Left kidney (tissue), 1 donor: ENCODE measurements at regions not wholly inside any gene's neighbourhood (a gene's known extent, or its start where the extent isn't known, plus 50 kb on each side); places are given as distances from the start of the nearest gene placed in this dataset.

ENCODE experiments used
- DNase-seq: peaks from one replicate; pipeline ENCODE4 v3.0.0-alpha.2; 2013

DNA sequence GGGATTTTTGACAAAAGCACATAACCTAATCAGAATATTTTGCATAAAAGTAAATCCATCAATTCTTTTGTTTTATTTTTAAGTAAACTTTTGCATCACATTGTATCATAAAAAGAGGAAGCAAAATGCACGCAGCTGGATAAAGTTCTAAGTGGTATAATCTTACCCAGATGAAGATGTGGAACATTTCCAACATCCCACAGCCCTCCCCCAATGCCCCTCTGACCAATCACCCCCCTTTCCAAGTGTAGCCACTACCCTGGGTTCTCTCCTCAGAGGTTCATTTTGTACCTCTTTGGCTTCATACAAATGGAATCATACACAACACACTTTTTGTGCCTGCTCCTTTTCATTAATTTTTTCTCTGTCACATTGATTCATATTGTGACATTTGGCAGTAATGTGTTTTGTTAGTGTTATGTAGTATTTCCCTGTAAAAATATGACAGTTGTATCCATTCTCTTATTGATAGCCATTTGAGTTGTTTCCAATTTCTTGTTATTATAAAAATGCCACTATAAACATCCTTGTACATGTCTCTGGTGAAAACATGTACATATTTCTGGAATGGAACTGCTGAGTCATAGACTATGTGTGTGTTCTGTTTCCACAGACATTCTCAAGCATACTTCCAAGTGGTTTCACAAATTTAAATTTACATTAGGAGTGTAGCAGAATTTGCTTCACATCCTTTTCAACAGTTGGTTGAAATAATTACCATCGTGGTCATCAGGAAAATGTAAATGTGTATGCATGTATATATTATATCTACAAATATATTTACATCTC lies 92.9 kb upstream of the SYNDIG1 start:
- DNase-seq = no peak

DNA sequence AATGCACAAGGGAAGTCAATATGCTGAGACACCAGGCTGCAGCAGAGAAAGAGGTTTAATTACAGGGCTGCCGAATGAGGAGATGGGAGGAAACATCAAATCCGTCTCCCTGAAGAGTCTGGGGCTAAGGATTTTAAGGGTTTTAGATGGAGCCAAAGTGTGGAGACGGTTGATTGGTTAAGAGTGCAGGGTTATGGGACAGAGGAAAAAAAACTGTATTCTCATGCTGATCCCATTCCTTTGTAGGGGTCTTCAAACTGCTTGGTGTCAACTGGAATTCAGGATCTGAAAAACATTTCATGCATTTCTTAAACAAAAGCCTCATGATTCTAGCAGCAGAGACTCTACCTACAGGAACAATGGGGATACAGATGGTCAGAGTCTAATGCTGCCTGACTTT lies 96.1 kb upstream of the SYNDIG1 start:
- no peak for DNase-seq

DNA sequence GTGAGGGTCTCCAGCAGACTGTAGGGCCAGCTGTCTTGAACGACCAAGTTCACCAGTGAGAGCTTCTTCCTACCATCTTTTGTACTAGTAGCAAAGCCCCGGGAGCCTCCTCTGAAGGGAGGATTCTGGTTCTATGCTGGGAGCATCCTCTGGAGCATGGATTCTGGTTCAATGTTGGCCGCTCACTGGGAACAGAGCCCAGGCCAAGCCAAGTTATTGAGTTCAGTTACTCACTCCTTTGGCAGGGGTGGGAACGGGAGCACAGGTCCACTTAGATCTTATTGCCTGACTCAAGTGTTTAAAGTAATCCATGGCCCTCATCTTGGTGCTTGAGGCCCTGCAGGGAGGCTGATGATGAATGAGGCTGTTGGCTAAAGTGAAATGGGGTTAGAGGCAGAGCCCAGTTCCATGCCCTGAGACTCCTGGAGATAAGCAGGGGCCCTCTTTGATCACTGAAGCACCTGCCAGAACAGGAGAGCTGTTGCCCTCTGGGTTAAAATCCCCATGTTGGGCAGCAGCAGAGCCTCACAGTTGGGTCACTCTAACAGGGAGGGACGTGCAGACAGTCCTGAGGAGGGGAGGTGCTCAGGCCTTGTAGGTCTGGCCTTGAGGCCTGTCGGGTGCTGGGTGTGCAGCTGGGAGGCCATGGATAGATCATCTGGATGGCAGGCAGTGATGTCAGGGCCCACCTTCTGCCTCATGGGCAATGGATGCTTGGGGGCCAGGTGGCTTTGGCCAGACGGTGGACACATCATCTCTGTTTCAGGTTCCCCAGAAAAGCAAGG lies 98.3 kb upstream of the SYNDIG1 start:
- no peak for DNase-seq

DNA sequence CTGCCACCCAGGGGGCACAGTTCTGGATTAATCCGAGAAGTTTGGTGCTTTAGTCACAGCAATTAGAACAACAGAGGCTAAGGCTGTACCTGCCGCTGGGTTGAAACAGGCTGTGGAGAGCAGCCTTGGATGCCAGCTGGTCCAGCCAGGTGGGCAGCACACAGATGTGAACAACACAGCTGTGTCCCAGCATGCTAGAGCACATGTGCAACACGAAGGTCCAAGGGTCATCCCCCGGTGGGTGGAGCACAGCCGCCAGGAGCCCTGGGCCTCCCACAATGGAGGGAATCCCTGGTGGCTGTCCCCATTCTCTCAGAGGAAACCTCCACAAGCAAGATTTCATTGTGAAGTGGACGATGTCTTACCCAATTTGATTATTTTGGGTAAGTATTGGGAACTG lies 99.2 kb upstream of the SYNDIG1 start:
- DNase-seq = no peak

DNA sequence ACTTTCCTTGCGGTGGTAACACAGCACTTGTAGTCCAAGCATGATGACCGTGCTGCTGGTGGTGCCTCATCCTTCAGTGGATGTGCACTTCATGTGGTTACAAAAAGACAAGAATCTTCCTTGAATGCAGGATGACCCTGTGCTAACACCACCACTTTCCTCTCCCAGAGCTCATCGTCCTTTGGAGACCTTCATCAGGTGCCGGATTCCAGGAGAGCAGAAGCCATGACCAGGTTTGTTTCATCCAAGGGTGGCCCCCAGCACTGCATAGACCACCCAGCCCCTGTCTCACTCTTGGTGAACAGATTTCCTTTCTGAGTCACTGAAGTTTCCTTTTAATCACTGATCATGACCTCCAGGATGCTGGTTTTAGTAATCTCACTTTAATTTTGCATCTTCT lies 101.2 kb upstream of the SYNDIG1 start:
- no peak for DNase-seq

GRCh38 chr20:24366336-24367004 lies 103.0 kb upstream of the SYNDIG1 start:
- no peak for DNase-seq

GRCh38 chr20:24365670-24366069 lies 103.8 kb upstream of the SYNDIG1 start:
- DNase-seq = no peak

DNA sequence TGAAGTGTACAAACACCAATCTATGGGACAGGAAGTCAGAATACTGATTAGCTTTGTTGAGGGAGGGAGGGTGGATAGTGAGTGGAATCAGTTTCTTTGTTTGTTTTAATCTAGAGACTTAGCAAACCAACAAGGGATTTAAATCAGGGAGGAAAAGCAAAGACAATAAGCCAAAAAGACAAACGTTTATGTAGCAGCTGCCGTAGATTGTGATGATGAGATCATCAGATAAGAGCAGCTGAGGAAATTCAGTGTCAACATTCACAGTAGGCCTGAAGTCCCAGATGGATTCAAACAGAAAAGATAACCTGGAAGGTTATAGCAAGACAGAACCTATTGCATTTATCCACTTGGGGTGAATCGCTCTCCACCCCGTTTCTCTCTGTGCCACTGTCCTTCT lies 104.9 kb upstream of the SYNDIG1 start:
- DNase-seq = no peak

- no peak for DNase-seq
Observed at GRCh38 chr20:24363031-24363430, 106.4 kb upstream of the SYNDIG1 start.

GRCh38 chr20:24362080-24362479 lies 107.3 kb upstream of the SYNDIG1 start:
- no peak for DNase-seq

GRCh38 chr20:24361541-24361940 lies 107.9 kb upstream of the SYNDIG1 start:
- DNase-seq = no peak

- DNase-seq = no peak
Observed at GRCh38 chr20:24360531-24360930, 108.9 kb upstream of the SYNDIG1 start.

DNA sequence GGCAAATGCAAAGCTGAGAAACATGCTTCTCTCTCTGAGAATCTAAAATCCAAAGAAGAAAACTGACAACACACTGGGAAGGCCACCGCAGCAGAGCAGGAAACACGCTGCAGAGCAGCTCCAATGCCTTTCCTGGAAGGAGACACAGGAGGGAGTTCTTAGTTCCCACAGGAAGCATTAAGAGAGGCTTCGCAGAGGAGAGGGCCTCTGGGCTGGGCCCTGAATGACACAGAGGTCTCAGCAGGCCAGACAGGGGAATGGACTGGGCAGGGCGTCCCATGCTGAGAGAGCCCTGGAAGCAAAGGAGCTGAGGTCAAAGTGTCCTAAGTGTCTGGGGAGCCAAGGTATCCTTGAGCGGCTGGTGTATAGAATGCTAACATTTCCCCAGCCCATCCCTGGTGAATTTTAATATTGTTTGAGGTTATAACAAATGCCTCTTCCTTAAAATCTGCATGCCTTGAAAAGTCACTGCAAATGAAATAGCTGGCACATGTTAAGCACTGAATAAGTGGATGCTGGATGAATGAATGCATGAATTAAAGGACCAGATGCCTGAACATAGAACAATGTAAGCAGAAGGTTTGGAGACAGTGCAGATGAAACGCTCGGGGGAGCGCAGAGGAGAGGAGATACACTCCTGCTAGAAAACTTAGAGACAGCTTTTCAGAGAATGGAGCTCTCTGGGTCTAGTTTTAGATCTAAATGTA lies 110.0 kb upstream of the SYNDIG1 start:
- no peak for DNase-seq

- DNase-seq = no peak
Observed at GRCh38 chr20:24357931-24358330, 111.5 kb upstream of the SYNDIG1 start.

- DNase-seq = peak; percentile 50
Observed at GRCh38 chr20:24357177-24357576, 112.3 kb upstream of the SYNDIG1 start.

DNA sequence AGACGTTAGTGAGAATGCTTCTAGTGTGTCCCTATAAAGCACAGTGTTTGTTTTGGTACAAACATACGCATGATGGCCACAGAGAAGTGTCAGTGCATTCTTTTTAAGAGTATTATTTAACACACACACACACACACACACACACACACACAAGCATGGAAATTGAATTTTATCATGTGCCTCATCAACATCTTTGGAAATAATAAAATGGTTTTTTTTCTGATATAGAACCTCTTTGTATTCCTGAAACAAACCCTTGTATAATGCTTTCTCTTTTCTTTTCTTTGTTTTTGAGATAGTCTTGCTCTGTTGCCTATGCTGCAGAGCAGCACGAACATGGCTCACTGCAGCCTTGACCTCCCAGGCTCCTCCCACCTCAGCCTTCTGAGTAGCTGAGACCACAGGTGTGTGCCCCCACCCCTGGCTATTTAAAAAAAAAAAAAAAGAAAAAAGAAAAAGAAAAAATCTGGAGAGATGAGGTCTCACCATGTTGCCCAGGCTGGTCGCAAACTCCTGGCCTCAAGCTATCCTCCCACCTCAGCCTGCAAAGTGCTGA lies 116.2 kb upstream of the SYNDIG1 start:
- no peak for DNase-seq

DNA sequence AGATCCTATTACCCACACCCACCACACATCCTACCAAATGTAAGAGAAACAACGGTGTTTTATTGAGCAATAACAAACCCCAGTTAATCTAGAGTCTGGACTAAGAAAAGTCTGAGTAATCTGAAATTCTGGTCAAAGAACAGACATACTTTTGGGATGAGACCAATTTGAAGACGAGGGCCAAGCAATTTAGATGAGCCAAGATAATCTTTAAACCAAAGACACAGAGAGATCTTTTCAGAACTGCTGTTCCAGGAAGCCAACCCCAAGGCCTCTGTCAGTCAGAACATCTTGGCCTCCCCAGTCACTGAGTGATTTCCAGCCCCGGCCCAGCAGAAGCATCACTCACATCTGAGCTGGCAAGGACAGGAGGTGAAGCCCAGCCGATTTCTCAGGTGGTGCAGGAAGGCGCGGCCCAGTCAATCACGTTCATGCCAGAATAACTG lies 118.5 kb upstream of the SYNDIG1 start:
- DNase-seq = no peak

GRCh38 chr20:24341781-24342180 lies 127.6 kb upstream of the SYNDIG1 start:
- no peak for DNase-seq

DNA sequence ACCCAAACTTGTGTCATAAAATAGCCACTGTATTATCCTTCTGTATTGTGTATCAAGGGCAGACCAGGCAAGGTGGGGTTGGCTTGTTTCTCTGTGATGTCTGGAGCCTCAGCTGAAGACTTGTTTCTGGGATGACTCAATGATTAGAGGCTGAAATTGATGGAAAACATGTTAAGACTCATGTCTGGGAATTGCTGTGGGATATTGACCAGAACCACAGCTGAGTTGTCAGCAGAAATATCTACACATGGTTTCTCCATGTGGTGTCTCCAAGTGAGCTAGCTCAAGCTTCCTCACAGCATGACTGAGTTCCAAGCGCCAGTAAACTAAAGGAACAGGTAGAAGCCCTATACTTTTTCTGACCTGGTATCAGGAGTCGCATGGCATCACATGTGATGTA lies 128.5 kb upstream of the SYNDIG1 start:
- no peak for DNase-seq

- DNase-seq = no peak
Observed at GRCh38 chr20:24339210-24339641, 130.2 kb upstream of the SYNDIG1 start.

DNA sequence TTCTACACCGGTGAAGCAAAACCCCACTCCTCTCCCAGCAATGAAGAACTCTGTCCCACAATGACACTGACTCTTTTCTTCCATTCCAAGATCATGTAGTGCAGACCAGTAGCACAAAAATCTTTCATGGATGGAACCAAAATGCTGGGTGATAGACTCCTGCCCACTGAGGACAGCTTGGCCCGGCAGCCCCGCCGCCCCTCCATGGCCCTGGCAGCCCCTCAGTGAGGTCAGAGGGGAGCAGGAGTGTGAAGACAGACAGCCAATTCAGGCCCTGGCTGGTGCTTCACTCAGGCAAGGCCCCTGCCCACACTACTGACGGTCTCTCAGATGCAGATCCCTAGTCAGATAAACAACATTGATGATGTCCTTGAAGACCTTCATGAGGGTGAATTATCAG lies 131.9 kb upstream of the SYNDIG1 start:
- DNase-seq = no peak

DNA sequence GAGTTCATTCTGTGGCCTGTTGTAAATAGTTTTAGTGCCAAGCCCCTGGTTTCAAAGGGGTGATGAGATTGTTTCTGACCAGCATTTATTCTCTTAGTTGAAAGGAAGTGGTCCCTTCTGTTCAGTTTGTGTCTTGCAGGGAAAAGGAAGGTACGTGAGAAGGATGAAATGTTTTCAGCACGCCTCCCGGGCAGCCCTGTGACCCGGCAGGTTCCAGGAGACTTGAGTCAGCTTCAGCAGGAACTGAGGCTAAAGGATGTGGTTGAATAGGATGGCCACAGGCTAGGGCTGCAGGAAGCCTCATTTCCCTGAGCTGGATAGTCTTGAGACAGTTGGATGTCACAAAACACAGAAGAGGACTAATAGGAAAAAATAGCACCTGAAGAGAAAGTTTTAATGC lies 132.4 kb upstream of the SYNDIG1 start:
- no peak for DNase-seq
